Activated naive CD4-positive, alpha-beta T cell treated with anti-CD3 and anti-CD28 coated beads for 36 hours (primary cell): ENCODE measurements at regions not wholly inside any gene's neighbourhood (a gene's known extent, or its start where the extent isn't known, plus 50 kb on each side); places are given as distances from the start of the nearest gene placed in this dataset.
A peak's percentile ranks its signal among the peaks of the same experiment; 100 is the strongest.

Experiments used
- CTCF ChIA-PET: fragments of 350-600 bp; sonication (Branson Sonifier 250); formaldehyde crosslinking; loops from one replicate; lab custom pipeline; 2021; ENCODE audit warnings: antibody characterized with exemption; lab: Charles Lee
- DNase-seq: peaks from one replicate; pipeline ENCODE4 v3.0.0-alpha.2; 2020
- H3K27ac Mint-ChIP-seq: one replicate; pipeline ENCODE4 v1.8.0; 2021; ENCODE audit warnings: mild to moderate bottlenecking, mixed read lengths
- H3K27me3 Mint-ChIP-seq: one replicate; pipeline ENCODE4 v1.8.0; 2021; ENCODE audit warnings: low read depth, mixed read lengths
- H3K36me3 Mint-ChIP-seq: one replicate; pipeline ENCODE4 v1.8.0; 2021; ENCODE audit warnings: low read depth, mixed read lengths
- H3K4me1 Mint-ChIP-seq: one replicate; pipeline ENCODE4 v1.8.0; 2021; ENCODE audit warnings: low read depth, mixed read lengths
- H3K4me3 Mint-ChIP-seq: one replicate; pipeline ENCODE4 v1.8.0; 2021; ENCODE audit warnings: mild to moderate bottlenecking, moderate library complexity, mixed read lengths
- H3K9me3 Mint-ChIP-seq: one replicate; pipeline ENCODE4 v1.8.0; 2021; ENCODE audit warnings: mixed read lengths
- intact Hi-C: fragments of 100-400 bp; cut with micrococcal nuclease; formaldehyde crosslinking; loops from one replicate; pipeline ENCODE4 v1.15.1; 2023

GRCh38 chr2:60629801-60630385 is 76.4 kb upstream of the BCL11A start:
- Mint-ChIP-seq H3K27me3 (peaks cover 2% of the 10 kb centered on the region), H3K36me3 (no peaks in the 10 kb centered on the region), H3K4me3 (no peak overlapping the region), H3K27ac (no peak overlapping the region), H3K9me3 (no peaks in the 10 kb centered on the region), H3K4me1 (no peaks in the 10 kb centered on the region)
- CTCF ChIA-PET, result interaction anchor here (0.6 to 1.5 kb wide), 2 partner anchors 46 to 572 kb away, joined by 4 read pairs; no protein-coding TSS in a partner anchor
- no peak for DNase-seq
- intact Hi-C loops, result no loop called here

GRCh38 chr2:60633615-60634014 is 80.2 kb upstream of the BCL11A start:
- Mint-ChIP-seq H3K27me3 (no peaks in the 10 kb centered on the region), H3K4me3 (no peak overlapping the region), H3K9me3 (no peaks in the 10 kb centered on the region), H3K36me3 (no peaks in the 10 kb centered on the region), H3K27ac (no peak overlapping the region), H3K4me1 (no peaks in the 10 kb centered on the region)
- DNase-seq, result no peak
- CTCF ChIA-PET, result interaction anchor here (0.7 kb wide), 1 partner anchor 26 kb away, joined by 3 read pairs; no protein-coding TSS in a partner anchor
- intact Hi-C loops, result no loop called here

GRCh38 chr2:60634438-60634837 is 81.0 kb upstream of the BCL11A start:
- no peaks in the 10 kb centered on the region for H3K36me3 Mint-ChIP-seq
- no peak for DNase-seq
- intact Hi-C loops, result no loop called here
- CTCF ChIA-PET, result interaction anchor here (0.7 kb wide), 1 partner anchor 25 kb away, joined by 3 read pairs; no protein-coding TSS in a partner anchor
- no peak overlapping the region for H3K4me3 Mint-ChIP-seq
- H3K9me3 Mint-ChIP-seq, result no peaks in the 10 kb centered on the region
- H3K27me3 Mint-ChIP-seq, result no peaks in the 10 kb centered on the region
- no peak overlapping the region for H3K27ac Mint-ChIP-seq
- no peaks in the 10 kb centered on the region for H3K4me1 Mint-ChIP-seq

GRCh38 chr2:60641811-60642788 is 88.6 kb upstream of the BCL11A start:
- CTCF ChIA-PET, result interaction anchor here (0.8 to 0.9 kb wide), 2 partner anchors 21 to 25 kb away, joined by 3 to 4 read pairs; no protein-coding TSS in a partner anchor
- intact Hi-C loops, result loop anchor here (5.0 kb wide), 1 partner anchor 80 kb away; no protein-coding TSS in a partner anchor
- H3K9me3 Mint-ChIP-seq, result no peaks in the 10 kb centered on the region

GRCh38 chr2:60643747-60644146 is 90.3 kb upstream of the BCL11A start:
- no peaks in the 10 kb centered on the region for H3K4me1 Mint-ChIP-seq
- no peaks in the 10 kb centered on the region for H3K36me3 Mint-ChIP-seq
- H3K9me3 Mint-ChIP-seq, result no peaks in the 10 kb centered on the region
- DNase-seq, result no peak
- CTCF ChIA-PET, result interaction anchor here (0.6 to 2.6 kb wide), 3 partner anchors 10 to 62 kb away, joined by 3 to 9 read pairs (median 3); no protein-coding TSS in a partner anchor
- H3K27ac Mint-ChIP-seq, result no peak overlapping the region
- H3K27me3 Mint-ChIP-seq, result no peaks in the 10 kb centered on the region
- intact Hi-C loops, result loop anchor here (5.0 kb wide), 1 partner anchor 81 kb away; no protein-coding TSS in a partner anchor
- H3K4me3 Mint-ChIP-seq, result no peak overlapping the region

More at GRCh38 chr2:60641811-60642788, 88.6 kb upstream of the BCL11A start:
- no peaks in the 10 kb centered on the region for H3K27me3 Mint-ChIP-seq
- H3K36me3 Mint-ChIP-seq, result no peaks in the 10 kb centered on the region
- peak; percentile 41 for DNase-seq
- H3K27ac Mint-ChIP-seq, result no peak overlapping the region
- H3K4me3 Mint-ChIP-seq, result no peak overlapping the region
- no peaks in the 10 kb centered on the region for H3K4me1 Mint-ChIP-seq

GRCh38 chr2:60644951-60645350 is 91.5 kb upstream of the BCL11A start:
- CTCF ChIA-PET, result interaction anchor here (2.6 kb wide), 1 partner anchor 9 kb away, joined by 9 read pairs; no protein-coding TSS in a partner anchor
- intact Hi-C loops, result loop anchor here (5.0 kb wide), 1 partner anchor 83 kb away; no protein-coding TSS in a partner anchor
- Mint-ChIP-seq H3K9me3 (no peaks in the 10 kb centered on the region), H3K4me3 (no peak overlapping the region), H3K27me3 (no peaks in the 10 kb centered on the region), H3K4me1 (no peaks in the 10 kb centered on the region), H3K27ac (no peak overlapping the region), H3K36me3 (no peaks in the 10 kb centered on the region)
- no peak for DNase-seq

GRCh38 chr2:60648191-60648590 is 94.7 kb upstream of the BCL11A start:
- Mint-ChIP-seq H3K36me3 (no peaks in the 10 kb centered on the region), H3K27ac (no peak overlapping the region), H3K27me3 (no peaks in the 10 kb centered on the region), H3K4me3 (no peak overlapping the region), H3K9me3 (no peaks in the 10 kb centered on the region), H3K4me1 (no peaks in the 10 kb centered on the region)
- DNase-seq, result no peak
- intact Hi-C loops, result no loop called here
- CTCF ChIA-PET, result interaction anchor here (1.1 kb wide), 1 partner anchor 26 kb away, joined by 5 read pairs; no protein-coding TSS in a partner anchor

- Mint-ChIP-seq H3K4me3 (no peak overlapping the region), H3K9me3 (no peaks in the 10 kb centered on the region), H3K27me3 (peaks cover 5% of the 10 kb centered on the region), H3K4me1 (no peaks in the 10 kb centered on the region), H3K36me3 (no peaks in the 10 kb centered on the region), H3K27ac (no peak overlapping the region)
- CTCF ChIA-PET, result interaction anchor here (1.0 kb wide), 1 partner anchor 24 kb away, joined by 3 read pairs; no protein-coding TSS in a partner anchor
- intact Hi-C loops, result no loop called here
- DNase-seq, result no peak
Observed at GRCh38 chr2:60649721-60650120, 96.3 kb upstream of the BCL11A start.

GRCh38 chr2:60652832-60653340 is 99.4 kb upstream of the BCL11A start:
- Mint-ChIP-seq H3K27ac (no peak overlapping the region), H3K36me3 (no peaks in the 10 kb centered on the region), H3K4me1 (no peaks in the 10 kb centered on the region), H3K4me3 (no peak overlapping the region), H3K9me3 (no peaks in the 10 kb centered on the region), H3K27me3 (peaks cover 5% of the 10 kb centered on the region)
- no peak for DNase-seq
- intact Hi-C loops, result no loop called here
- CTCF ChIA-PET, result interaction anchor here (2.5 to 2.9 kb wide), 2 partner anchors 9 to 21 kb away, joined by 9 to 13 read pairs; no protein-coding TSS in a partner anchor

- H3K36me3 Mint-ChIP-seq, result no peaks in the 10 kb centered on the region
- H3K9me3 Mint-ChIP-seq, result no peaks in the 10 kb centered on the region
- DNase-seq, result no peak
- no peak overlapping the region for H3K27ac Mint-ChIP-seq
- no peak overlapping the region for H3K4me3 Mint-ChIP-seq
- intact Hi-C loops, result no loop called here
- no peaks in the 10 kb centered on the region for H3K4me1 Mint-ChIP-seq
- peaks cover 9% of the 10 kb centered on the region for H3K27me3 Mint-ChIP-seq
- CTCF ChIA-PET, result interaction anchor here (0.6 to 2.4 kb wide), 2 partner anchors 17 to 323 kb away, joined by 4 to 12 read pairs; no protein-coding TSS in a partner anchor
Observed at GRCh38 chr2:60657673-60658072, 98.4 kb upstream of the PAPOLG start.

- Mint-ChIP-seq H3K36me3 (no peaks in the 10 kb centered on the region), H3K4me1 (no peaks in the 10 kb centered on the region), H3K9me3 (no peaks in the 10 kb centered on the region), H3K27ac (no peak overlapping the region), H3K4me3 (no peak overlapping the region), H3K27me3 (peaks cover 4% of the 10 kb centered on the region)
- DNase-seq, result no peak
- intact Hi-C loops, result no loop called here
- CTCF ChIA-PET, result interaction anchor here (2.7 kb wide), 1 partner anchor 15 kb away, joined by 13 read pairs; no protein-coding TSS in a partner anchor
Observed at GRCh38 chr2:60659026-60659425, 97.0 kb upstream of the PAPOLG start.
